Pulmonary artery endothelial cell (primary cell): ENCODE measurements at regions not wholly inside any gene's neighbourhood (a gene's known extent, or its start where the extent isn't known, plus 50 kb on each side); places are given as distances from the start of the nearest gene placed in this dataset.

ENCODE experiments used
- DNase-seq: peaks from one replicate; pipeline ENCODE4 v3.0.0-alpha.2; 2011; ENCODE audit warnings: low read depth, low spot score

DNA sequence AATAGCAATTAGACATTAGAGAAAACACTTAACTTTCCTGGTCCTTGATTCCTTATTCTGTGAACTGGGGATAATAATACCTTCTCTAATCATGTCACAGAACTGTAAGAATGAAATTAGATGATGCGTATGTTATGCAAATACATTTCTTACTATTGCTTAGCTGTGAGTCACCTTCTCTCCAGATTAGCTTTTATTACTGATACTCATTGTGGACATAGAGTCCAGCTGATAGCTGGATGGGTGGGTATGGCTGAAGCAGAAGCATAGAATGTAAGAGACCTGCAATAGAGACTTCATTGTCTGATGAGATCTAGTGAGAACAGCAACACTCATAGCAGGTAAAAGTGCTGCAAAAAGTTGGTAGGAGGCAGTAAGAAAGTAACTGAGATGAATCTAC, 437.2 kb upstream of the ZFP42 start:
- no peak for DNase-seq

DNA sequence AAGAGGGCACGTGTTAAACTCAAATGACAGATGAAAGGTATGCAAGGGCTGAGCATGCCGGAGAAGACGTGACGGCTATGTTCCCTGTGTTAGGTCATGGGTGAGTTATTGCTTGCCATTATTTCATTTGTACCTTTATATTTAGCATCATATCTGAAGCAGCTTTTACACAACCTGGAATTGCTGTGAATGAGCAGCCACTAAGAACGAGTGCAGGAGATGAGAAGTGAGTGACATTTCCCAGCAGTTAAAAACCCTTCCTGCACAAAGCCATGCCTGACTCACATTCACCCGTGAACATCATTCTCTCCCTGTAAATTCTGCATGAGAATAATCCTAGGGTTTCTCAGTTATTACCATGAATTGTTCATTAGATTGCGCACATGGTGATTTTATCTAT, 433.2 kb upstream of the ZFP42 start:
- DNase-seq, result no peak

DNA sequence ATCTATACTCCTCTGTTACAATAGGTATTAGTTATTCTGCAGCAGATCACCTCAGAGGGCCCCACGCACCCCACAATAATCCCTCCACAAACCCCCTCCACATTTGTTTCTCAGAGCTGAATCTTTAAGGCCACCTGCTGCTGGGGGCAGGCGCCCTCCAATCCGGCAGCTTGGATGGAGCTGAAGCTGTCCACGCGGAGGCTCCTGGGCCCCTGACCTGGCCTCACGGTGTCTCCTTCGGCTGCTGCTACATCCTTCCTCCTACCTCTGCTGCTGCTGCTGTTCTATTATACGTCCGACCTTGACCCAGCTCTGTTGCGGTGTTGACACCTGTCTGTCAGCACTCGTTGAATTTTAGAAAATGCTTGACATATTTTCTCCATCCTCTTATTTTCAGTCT, 430.2 kb upstream of the ZFP42 start:
- no peak for DNase-seq

DNA sequence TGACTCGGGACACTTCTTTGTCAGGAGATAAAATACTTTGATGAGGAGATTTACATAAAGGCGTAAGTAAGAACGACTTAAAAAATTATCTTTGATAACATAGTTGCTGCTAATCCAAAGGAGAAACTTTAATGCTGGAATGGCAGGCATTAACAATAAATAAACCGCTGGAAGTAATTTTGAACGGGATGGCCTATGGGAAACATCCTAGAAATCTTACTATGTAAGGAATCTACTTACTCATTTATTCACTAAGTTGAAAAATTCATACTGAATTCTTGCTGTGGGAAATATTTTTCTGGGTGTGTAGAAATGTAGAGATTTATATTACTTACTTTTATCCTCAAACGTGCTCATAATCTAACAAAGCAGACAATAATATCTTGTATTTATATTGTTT, 425.7 kb upstream of the ZFP42 start:
- no peak for DNase-seq

DNA sequence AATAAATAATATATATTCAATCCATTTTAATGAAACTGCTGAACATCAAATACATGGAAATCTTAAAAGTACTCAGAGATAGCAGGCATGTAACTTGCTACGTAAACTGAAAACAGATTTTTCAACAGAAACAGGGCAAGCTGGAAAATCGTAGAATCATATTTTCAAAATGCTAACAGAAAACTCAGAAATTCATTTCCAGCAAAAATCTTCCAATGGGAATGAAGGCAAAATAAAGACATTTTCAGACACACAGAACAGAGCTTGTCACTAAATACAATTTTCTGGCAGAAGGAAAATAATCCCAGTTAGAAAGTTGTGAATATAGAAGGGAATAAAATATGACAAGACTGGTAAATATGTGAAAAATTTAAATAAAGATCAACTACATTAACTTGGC, 419.9 kb upstream of the ZFP42 start:
- DNase-seq, result no peak

DNA sequence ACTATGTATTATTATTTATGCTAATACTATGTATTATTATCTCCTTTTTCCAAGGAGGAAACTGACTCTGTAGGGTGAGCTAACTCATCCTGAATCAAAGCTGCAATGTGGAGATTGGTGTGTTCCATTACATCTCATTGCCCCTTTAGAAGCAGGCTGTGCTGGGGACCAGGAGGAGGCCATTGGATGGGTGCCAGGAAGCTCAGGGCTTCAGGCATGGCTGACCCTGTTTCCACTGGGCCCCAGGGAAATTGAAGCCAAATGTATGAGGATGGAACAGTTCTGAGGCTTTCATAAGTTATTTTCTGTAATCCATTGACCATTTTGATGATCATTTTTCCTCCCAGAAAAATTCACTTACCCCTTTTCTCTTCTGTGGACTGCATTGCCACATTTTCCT, 418.8 kb upstream of the ZFP42 start:
- no peak for DNase-seq

DNA sequence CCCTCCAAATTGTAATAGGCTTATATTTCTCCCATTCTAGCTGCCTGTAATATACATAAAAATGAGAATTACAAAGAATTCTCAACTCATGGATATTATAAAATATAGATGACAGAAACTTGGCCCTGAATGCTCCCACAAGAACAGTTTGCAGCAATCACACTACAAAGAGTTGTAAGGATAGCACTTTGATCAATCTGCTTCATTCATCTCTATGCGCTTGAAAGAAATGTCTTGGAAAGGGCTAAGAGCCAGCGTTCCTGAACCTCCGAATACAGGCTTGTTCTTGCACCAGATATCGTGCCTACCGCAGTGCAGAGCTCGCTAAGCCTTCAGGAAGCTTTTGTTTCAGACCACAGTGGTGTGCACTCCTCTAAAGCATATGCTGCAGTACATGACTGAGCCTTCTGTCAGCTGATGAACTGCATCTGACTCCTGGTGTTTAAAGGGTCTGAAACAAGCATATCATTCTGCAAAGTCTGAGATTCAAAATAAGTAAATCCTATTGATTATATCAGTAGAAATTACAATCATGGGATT, 417.6 kb upstream of the ZFP42 start:
- DNase-seq, result no peak

DNA sequence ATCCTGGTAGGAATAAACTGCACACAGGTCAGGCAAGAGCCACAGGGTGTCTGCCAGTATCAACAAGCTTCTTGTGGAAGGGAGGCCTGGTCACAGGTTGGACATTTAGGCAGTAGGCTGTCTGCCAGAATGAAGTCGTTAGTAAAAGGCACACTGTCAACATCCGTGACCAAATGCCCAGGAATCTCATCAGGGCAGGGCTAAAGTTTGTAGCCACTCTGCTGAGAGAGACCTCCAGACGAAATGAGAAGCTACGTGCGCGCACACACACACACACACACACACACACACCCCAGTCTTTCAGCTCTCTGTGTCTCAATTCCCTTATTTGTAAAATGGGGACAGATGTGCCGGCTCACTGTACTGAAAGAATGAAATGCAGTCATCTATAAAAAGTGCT, 408.7 kb upstream of the ZFP42 start:
- no peak for DNase-seq

DNA sequence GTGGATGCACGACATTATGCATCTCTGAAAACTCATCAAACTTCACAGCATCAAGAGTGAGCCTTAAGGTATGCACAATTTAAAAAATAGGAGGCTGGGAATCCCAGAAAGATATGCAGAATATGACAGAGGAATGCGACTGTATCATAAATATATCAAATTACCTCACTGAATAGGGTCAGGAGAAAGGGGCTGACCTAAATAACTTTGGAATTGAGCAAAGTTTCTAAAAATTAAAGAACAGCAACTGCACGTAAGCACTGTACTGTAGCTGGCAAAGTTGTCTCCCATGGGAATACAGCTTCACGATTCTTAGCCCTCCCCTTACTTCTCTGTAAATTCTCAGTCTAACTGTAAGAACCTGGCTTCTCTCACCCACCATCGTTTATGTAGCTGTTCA, 397.4 kb upstream of the ZFP42 start:
- DNase-seq, result no peak

DNA sequence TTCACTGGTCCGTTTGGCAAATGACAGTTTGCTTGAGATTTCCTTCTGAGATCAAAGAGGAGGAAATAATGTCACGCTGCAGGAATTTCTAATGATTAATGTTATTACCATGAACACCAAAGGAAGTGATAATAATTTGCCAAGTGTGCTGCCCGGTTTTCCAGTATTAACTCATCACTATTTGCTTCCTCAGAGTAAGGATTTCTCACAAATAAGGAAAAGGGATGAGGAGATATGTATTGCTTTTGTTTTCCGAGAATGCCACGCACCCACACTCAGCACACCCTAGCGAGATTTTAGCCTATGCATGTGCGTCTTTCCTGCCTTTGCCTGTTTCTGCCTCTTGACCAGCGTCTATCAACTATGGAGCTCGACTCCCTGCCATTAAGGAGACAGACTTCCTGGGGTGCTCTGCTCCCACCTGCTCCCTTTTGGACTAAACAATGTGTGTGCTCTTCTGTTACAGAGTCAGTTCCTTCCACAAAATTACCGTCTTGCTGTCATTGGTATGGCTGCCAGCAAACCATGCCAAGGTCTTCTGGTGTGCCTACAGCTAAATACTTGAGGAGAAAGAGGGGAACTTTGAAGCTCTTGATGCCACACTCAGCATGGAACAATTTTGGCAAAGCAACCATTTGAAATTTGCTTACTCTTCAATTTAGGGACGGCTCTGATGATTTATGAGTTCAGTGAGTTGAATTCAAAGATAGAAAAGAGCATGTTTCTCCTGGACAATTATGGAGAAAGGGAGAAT, 393.1 kb upstream of the ZFP42 start:
- peak; percentile 56 for DNase-seq

DNA sequence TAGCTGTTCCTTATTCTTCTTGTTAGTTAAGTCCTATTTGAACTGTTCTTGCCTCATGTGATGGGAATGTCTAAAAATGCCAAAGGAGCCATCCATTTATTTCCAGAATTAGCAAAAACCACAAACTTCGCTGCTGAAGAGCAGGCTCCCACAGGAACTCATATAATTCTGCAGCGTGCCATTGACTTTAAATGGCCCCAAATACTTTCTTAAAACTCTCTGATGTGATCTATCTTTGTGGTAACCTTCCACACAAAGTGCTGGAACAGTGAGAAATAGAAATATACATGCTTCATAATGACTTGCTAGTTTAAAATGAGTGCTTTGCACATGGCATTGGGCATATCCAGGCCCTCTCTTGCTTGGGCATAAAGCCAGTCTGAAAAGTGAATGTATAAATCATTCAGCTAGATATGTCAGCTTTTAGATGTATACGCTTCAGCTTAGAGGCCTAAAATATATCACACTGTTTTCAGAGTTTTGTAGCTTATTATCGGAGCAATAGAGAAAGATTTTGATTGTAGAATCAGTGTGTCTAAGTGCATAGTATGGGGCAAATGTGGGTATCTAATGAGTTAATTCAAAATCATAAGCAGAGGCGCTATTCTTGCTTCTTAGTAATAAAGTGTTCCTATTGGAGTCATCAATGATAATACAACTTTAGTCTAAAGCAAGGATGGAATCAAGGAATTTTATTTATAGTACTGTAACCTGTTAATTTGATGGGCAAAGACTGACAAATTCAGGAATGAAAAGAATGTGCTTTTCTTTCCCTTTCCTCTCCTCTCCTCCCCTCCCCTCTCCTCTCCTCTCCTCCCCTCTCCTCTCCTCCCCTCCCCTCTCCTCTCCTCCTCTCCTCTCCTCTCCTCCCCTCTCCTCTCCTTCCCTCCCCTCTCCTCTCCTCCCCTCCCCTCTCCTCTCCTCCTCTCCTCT, 392.2 kb upstream of the ZFP42 start:
- no peak for DNase-seq

DNA sequence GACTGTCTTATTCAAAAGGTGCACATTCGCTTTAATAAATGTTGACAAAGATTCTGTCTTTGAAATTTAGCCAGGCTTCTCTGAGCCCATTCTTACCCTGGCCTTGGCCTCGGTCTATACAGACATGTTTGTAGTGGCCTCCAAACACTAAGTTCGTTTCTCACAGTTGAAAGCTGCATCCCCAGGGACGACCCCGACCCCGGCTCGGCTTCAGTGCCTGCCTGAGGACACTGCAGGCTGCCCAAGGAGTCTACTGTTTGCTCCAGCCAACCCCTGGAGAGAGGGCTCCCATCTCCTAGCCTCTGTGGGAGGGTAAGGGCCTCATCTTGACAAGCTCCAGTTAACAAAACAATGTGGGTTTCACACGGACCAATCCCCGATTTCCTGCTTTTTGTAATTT, 390.6 kb upstream of the ZFP42 start:
- DNase-seq, result no peak

DNA sequence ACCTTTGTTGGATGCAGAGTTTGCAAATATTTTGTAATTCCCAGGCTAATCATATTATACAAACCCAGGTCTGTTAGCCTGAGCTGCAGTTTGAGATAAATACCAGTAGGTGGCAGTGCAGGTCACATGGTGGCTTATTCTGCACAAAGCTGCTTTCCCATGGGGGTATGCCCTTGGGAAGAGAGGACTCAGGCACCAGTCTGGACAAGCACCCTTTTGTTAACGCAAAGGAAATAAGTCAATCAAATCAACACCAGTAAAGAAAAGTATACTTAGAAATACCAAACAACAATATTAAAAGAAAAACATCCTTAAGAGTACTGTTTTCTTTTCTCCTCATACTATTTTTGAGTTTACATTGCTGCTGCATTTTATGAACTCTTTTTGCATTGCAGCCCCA, 389.0 kb upstream of the ZFP42 start:
- no peak for DNase-seq

DNA sequence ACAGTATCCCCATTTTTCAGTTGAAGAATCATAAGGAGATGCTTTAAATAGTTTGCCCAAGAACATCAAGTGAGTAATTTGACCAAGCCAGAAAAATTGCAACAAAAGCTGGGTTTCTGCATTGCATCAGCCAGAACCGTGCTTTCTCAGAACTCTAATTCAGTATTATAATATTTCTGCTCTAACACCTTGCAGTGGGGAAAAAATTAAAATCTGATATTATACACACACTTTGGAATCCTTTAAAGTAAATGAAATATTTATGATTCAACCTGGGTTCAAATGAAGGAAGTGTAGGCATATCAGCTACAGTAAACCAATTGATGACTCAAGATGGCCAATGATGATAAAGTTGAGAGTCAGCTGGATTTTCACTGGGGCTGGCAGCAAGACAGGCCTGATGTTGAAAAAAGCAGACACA, 387.6 kb upstream of the ZFP42 start:
- no peak for DNase-seq

DNA sequence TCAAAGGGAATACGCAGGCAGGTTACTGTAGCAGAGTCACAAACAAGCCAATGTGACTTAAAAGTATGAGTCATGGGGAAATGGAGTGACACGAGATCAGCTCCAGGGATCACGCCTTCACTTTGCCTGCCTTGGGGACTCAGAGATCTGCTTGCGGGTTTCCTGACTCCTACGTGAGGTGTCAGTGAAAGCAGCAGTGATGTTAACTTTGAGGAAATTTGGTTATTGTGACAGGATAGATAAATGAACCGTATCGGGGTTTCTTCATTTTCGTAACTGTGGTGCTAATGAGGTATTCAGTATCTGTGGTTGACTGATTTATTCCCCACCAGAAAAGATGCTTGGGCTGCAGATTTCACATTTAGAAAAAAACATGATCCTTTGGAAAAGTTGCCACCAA, 383.3 kb upstream of the ZFP42 start:
- DNase-seq, result no peak

DNA sequence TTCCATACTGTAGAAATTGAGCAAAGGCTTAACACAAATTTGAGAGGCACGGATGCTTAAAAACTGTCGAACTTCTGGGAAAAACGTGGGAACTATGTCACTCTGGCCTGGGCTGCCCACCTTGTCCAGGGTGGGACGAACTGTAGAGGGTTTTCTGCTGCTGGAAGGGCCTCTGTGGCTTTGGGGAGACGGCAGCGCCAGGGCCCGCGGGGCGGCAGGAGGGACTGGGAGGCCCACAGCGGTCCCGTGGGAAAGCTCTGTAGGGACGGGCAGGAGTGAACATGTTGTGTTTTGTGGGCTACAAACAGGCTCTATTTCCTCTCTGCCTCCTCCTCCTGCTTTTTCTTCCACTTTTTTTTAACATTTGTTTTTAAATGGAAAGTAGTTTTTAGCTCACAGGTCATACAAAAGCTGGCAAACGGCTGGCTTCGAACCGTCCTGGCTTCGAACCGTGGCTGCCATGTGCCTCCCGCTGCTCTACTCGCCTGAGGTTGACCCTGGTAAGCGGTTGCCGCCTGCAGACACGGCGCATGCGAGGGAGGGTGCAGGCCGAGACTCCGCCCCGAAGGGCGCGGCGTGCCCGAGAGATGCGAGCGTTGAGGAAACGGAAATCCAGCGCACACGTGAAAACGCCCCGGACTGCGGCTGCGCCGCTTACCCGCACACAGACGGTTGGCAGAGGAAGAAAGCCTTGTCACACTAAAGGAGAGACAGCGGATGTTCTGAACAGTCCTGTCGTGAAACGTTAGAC, 382.3 kb upstream of the ZFP42 start:
- no peak for DNase-seq

DNA sequence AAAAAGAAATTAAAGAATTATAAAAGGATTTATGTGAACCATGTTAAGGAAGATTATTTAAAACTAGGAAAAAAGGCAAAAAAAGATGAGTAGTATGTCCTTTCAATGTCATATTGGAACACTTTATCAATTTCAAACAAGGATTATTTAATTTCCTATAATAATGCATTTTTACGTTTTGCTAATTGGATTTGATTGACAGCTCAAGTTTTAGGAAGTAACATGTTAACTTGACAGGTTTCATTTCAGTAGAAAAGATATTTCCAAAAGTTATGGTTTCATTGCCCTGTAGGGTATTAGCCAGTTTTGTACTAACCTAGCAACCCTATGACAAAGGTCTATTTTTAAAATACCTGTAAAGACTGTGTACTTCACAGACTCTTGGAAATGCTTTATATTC, 379.6 kb upstream of the ZFP42 start:
- no peak for DNase-seq

DNA sequence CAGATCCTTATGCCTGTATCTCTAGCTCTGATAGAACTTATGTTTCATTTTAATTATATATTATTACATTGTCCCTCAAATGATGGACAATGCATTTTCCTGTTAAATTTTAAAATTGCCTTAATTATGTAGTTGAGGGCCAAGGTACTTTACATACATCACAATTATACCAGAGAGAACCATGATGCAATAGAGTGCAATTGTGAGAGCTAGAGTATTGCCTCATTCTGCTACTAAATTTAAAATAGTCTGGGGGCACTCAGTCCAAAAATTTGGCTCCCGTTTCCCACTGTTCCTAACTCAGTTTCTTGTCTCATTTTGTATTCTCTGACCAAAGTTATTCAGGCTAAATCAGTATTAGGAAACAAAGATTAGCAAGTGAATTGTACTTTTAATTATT, 378.5 kb upstream of the ZFP42 start:
- no peak for DNase-seq

DNA sequence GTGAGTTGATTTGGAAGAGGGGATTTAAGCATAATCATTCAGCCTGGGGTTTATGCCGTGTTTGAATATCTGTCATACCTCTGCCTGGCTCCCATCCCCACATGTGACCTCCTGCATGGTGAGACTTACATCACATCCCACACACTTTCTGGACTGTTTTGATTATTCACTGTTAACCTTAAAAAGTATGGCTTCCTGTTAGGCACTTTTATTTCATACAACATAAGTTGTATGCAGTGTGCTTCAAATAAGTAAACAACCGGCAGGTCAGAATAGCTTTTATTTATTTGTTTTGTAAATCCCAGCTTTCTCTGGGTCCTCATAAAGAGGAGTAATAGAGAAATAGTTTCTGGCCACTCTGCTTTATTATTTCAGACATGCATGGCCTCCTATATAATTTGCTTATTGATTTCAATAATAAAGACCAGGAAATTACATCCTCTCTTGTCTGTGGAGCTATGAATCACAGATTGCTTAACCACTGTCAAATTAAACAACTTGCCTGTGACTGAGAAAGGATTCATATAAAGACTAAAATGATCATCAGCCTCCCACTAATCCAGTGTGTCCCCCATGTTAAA, 376.8 kb upstream of the ZFP42 start:
- DNase-seq, result no peak

DNA sequence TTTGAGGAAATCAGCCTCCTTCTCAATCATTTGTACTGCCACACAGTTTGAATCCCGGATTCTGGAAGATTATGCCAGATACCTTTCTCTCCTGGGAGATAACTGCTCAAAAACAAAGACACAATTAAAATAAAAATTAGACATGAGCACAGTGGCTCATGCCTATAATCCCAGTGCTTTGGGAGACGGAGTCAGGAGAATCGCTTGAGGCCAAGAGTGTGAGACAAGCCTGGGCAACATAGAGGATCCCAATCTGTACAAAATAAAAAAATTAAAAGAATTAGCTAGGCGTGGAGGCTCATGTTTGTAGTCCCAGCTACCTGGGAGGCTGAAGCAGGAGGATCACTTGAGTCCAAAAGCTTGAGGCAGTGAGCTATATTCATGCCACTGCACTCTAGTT, 376.3 kb upstream of the ZFP42 start:
- DNase-seq, result no peak

DNA sequence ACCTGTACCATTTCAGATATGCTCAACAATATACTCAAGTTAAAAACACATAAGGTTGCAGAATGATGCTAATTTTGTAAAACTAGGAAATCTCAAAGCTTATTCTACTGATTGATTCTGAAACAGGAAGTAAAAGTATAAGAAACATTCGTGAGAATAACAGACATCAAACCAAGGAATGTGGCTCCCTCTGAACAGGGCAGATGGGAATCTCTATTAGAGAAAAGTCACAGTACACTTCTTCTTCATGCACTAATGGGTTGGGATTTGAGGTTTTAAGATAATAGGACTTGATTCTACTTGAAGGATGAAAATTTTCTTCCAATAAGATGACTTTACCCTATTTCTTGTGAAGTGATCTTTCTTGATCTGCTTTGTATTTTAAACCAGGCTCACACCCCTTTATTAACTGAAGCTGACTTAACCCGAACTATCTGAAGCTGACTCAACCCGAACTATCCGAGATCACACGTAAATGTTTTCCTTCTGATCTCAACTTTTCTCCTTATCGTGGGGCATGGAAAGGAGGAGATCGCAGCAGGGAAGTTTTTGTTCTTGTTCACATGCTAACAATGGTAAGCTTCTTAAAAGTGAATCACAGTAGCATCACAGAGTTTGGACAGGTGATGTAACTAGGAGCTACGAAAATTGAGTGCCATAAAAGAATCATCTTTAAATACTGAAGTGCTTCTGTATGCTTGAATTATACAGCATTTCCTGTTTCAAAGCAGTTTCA, 363.1 kb upstream of the ZFP42 start:
- no peak for DNase-seq
